ENCODE measurements at regions not wholly inside any gene's neighbourhood (a gene's known extent, or its start where the extent isn't known, plus 50 kb on each side); places are given as distances from the start of the nearest gene placed in this dataset.

GRCh38 chr11:119797736-119798135 lies 68.7 kb upstream of the NECTIN1 start:
- no peaks in the 10 kb centered on the region for H3K4me1 ChIP-seq (ENCODE audit: control insufficient read depth, insufficient read depth, low read length)
- no peak overlapping the region for H3K14ac ChIP-seq (replicated peaks; ENCODE audit: low read depth, low read length)
- H2BK5ac ChIP-seq (ENCODE audit: low read depth, low read length, poor library complexity, severe bottlenecking), result no peak overlapping the region
- H4K91ac ChIP-seq (ENCODE audit: insufficient read depth, low read depth, low read length), result no peak overlapping the region
- H2BK15ac ChIP-seq (ENCODE audit: low read depth, low read length), result no peak overlapping the region
- H3K9ac ChIP-seq (ENCODE audit: low read depth, low read length), result no peak overlapping the region
- H3K56ac ChIP-seq (ENCODE audit: extremely low read depth, insufficient read depth, low read length), result no peak overlapping the region
- no peaks in the 10 kb centered on the region for H3K36me3 ChIP-seq (ENCODE audit: control insufficient read depth, insufficient read depth, low read length)
- H4K8ac ChIP-seq (ENCODE audit: low read depth in 2 of 2, low read length in 2 of 2), result no peak overlapping the region
- no peaks in the 10 kb centered on the region for H3K79me1 ChIP-seq (ENCODE audit: low read depth in 1 of 2, low read length in 2 of 2)
- intact Hi-C loops (cut with micrococcal nuclease), result no loop called here
- TF ChIP-seq CEBPB (IDR thresholded peaks at IDR 0.05; ENCODE audit: low read depth, low read length) (no peak), POLR2A (IDR thresholded peaks at IDR 0.05; ENCODE audit: low read depth, low read length) (no peak), CHD1 (IDR thresholded peaks at IDR 0.05; ENCODE audit: low read depth, low read length) (no peak), SMC3 (IDR thresholded peaks at IDR 0.05; ENCODE audit: low read depth, low read length) (no peak), MAFK (IDR thresholded peaks at IDR 0.05; ENCODE audit: low read depth, low read length) (no peak)
- TF ChIP-seq, protein P1, sequence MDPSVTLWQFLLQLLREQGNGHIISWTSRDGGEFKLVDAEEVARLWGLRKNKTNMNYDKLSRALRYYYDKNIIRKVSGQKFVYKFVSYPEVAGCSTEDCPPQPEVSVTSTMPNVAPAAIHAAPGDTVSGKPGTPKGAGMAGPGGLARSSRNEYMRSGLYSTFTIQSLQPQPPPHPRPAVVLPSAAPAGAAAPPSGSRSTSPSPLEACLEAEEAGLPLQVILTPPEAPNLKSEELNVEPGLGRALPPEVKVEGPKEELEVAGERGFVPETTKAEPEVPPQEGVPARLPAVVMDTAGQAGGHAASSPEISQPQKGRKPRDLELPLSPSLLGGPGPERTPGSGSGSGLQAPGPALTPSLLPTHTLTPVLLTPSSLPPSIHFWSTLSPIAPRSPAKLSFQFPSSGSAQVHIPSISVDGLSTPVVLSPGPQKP (IDR thresholded peaks at IDR 0.05; ENCODE audit: borderline replicate concordance, low read depth, low read length), result no peak
- no peak overlapping the region for H2AK9ac ChIP-seq (replicated peaks; ENCODE audit: low read depth, low read length, poor library complexity)
- no peaks in the 10 kb centered on the region for H3K9me1 ChIP-seq (ENCODE audit: insufficient read depth, low read length)
- ATAC-seq (ENCODE audit: low read depth) (no peak), DNase-seq (no peak)
- in situ Hi-C loops (cut with MboI; ENCODE audit: low sequenced_read_pairs), result no loop called here
- POLR2A ChIA-PET (ENCODE audit: unreplicated experiment), result no interaction called here
- H3K4me2 ChIP-seq (ENCODE audit: low read depth, low read length), result no peak overlapping the region
- CTCF ChIA-PET, result no interaction called here
- peaks cover 23% of the 10 kb centered on the region for H3K27me3 ChIP-seq (ENCODE audit: control insufficient read depth, insufficient read depth, low read length)
- H3K18ac ChIP-seq (ENCODE audit: low read depth, low read length), result no peak overlapping the region
- H2BK120ac ChIP-seq (ENCODE audit: low read depth, low read length), result no peak overlapping the region
- H3K9me3 ChIP-seq (ENCODE audit: control insufficient read depth, insufficient read depth, low read length), result no peaks in the 10 kb centered on the region
- no peak overlapping the region for H3K4ac ChIP-seq (ENCODE audit: low read depth, low read length)
- H2AK5ac ChIP-seq (ENCODE audit: low read depth, low read length), result no peak overlapping the region
- no TSS peak for BruUV-seq (replicated peaks)
- dilution Hi-C loops (cut with HindIII; ENCODE audit: low sequenced_read_pairs, unreplicated experiment), result no loop called here
- no peak overlapping the region for H4K5ac ChIP-seq (ENCODE audit: low read depth, low read length)
- H3K4me3 ChIP-seq (ENCODE audit: insufficient read depth, low read depth, low read length), result no peak overlapping the region
- H3K23ac ChIP-seq (ENCODE audit: low read depth, low read length), result no peak overlapping the region
- H3K27ac ChIP-seq (ENCODE audit: insufficient read depth, low read length), result no peak overlapping the region
- no peak overlapping the region for H2AFZ ChIP-seq (replicated peaks; ENCODE audit: low read length, poor library complexity)
- 60% methylated on average over 2 of the region's 4 CpGs; no CpG with 5 or more reads in 1 of the 2 experiments for WGBS, 2 experiments (ENCODE audit: extremely low coverage in 2 of 2, insufficient read length in 1 of 2)
- no peaks in the 10 kb centered on the region; the same call in 1 of the 2 replicates for H4K20me1 ChIP-seq (ENCODE audit: insufficient read depth, low read length)
- H2BK20ac ChIP-seq (ENCODE audit: low read depth, low read length), result no peak overlapping the region

Measured in IMR-90 (cell line).